Sciatic nerve (tissue), 2 donors: ENCODE measurements at regions not wholly inside any gene's neighbourhood (a gene's known extent, or its start where the extent isn't known, plus 50 kb on each side); places are given as distances from the start of the nearest gene placed in this dataset.

Experiments
- ATAC-seq: fragments of 200-7000 bp; cut with Tn5 transposase; one replicate; pipeline ENCODE4 v1.9.1; 2020; ENCODE audit warnings: mild to moderate bottlenecking, moderate library complexity
- DNase-seq: peaks from one replicate; pipeline ENCODE4 v3.0.0-alpha.2; 2020; ENCODE audit warnings: low spot score
- intact Hi-C: fragments of 100-400 bp; cut with DNase I; formaldehyde crosslinking; loops from one replicate; pipeline ENCODE4 v1.14.2; 2022
- donor health status: DM: no; HTN: no; CAD: no.
- donor health status: DM: no; HTN: no; CAD: no.

GRCh38 chr22:27456696-27457503 lies 344.7 kb downstream of the MN1 start:
- intact Hi-C loops, result no loop called here
- DNase-seq, result no peak
- no peak for ATAC-seq

DNA sequence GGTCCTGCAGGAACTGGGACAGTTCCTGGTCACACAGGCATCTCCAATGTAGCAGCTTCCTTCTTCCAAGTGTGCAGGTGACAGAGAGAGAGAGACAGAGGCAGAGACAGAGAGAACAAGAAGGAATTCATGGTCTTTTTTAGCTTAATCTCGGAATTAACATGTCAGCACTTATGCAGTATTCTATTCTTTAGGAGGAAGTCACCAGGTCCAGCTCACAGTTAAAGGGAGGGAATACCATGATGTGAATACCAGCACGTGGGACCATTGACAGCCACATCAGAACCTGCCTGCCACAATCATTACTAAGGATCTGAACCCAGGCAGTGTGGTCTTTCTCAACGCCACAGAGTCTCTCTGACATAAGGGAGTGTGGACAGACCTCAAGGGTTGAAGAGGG lies 341.6 kb downstream of the MN1 start:
- intact Hi-C loops, result no loop called here
- DNase-seq, result no peak
- ATAC-seq, result no peak

GRCh38 chr22:27460591-27461347 lies 340.8 kb downstream of the MN1 start:
- DNase-seq (no peak), ATAC-seq (peak; percentile 66)
- intact Hi-C loops, result no loop called here

DNA sequence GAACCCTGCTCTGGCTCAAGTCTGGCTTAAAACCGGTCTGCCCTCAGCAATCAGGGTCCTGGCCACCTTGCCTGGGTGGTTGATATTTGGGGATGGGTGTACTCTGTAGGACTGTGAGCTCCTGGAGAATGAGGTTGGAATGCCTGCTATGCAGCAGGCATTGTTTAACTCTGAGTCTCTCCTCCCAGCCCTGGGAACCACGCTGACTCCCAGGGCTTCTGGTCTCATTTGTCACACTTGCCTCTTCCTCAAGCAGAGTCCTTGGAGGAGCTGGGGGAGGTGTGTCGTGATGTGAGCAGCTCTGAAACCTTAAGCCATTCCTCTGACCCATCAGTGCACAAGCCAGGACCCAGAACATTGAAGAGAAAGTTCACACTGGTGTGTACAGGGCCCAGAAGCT lies 340.1 kb downstream of the MN1 start:
- DNase-seq (no peak), ATAC-seq (no peak)
- intact Hi-C loops, result no loop called here

GRCh38 chr22:27462190-27462589 lies 339.4 kb downstream of the MN1 start:
- intact Hi-C loops, result no loop called here
- DNase-seq (no peak), ATAC-seq (no peak)

DNA sequence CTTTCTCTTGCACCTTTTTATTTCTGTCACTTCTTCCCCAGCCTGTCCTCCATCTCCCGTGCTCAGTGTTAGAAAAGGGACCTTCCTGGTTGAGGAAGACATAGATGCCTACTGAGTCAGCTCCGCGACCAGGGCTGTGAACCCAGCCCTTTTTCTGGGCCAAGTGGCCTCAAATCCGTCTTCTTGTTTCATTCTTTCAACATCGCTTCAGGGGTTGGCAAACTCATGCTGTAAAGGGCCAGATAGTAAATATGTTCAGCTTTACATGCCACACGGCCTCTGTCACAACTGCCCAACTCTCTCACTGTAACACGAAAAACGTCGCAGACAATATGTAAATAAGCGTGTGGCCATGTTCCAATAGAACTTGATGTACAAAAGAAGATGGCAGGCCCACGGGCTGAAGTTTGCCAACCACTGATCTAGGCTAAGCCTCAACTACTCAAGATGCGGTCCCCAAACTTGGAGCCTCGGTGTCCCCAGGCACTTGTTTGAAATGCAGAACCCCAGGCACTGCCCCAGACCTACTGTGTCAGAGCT lies 338.4 kb downstream of the MN1 start:
- intact Hi-C loops, result no loop called here
- ATAC-seq, result no peak
- DNase-seq, result no peak

GRCh38 chr22:27466229-27466628 lies 335.3 kb downstream of the MN1 start:
- intact Hi-C loops, result no loop called here
- no peak for DNase-seq
- ATAC-seq, result peak; percentile 60

- intact Hi-C loops, result no loop called here
- DNase-seq (no peak), ATAC-seq (peak; percentile 28)
These were observed 334.6 kb downstream of the MN1 start for GRCh38 chr22:27466778-27467438.

- intact Hi-C loops, result no loop called here
- DNase-seq (no peak), ATAC-seq (peak; percentile 45)
These were observed 333.8 kb downstream of the MN1 start for GRCh38 chr22:27467711-27468110.

- no peak for ATAC-seq
- no peak for DNase-seq
- intact Hi-C loops, result no loop called here
These were observed 332.8 kb downstream of the MN1 start for GRCh38 chr22:27468712-27469111.

- ATAC-seq (no peak), DNase-seq (no peak)
- intact Hi-C loops, result no loop called here
These were observed 331.3 kb downstream of the MN1 start for GRCh38 chr22:27470169-27470772.

DNA sequence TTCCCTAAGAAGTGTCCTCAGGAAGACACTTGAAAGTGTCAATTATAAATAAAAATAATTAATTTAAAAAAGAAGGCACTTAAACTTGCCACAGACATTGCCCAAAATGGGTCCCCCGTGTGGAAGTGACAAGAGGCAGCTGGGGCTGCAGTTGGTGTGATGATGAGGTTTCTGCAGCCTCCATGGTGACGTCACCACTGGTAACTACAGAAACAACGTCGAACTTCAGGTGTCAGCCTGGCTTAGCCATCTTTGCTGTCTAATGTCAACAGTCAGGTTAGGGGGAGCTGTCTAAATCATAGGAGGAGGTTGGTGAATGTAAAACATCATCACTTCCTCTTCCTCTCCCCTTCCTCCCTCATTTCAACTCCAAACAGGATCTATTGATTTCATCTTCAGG lies 328.6 kb downstream of the MN1 start:
- DNase-seq (no peak), ATAC-seq (no peak)
- intact Hi-C loops, result no loop called here

GRCh38 chr22:27473533-27473932 lies 328.0 kb downstream of the MN1 start:
- intact Hi-C loops, result no loop called here
- ATAC-seq (no peak), DNase-seq (no peak)

DNA sequence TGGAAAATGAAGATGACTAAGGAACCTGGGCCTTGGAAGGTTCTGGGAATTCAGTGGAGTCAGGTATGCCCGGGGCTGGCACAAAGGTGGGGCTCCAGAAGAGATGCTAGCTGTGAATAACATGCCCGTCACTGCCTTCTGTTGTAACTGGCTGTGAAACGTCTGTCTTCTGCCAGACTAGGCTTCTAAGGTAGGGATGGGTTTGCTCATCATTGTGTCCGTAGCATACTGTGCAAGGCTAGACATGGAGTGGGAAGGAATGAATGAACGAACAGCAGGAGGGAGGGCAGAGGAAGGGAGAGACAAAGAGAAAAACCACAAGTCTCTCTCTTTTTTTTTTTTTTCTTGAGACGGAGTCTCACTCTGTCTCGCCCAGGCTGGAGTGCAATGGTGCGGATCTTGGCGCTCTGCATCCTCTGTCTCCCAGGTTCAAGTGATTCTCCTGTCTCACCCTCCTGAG lies 327.4 kb downstream of the MN1 start:
- intact Hi-C loops, result no loop called here
- no peak for ATAC-seq
- no peak for DNase-seq

DNA sequence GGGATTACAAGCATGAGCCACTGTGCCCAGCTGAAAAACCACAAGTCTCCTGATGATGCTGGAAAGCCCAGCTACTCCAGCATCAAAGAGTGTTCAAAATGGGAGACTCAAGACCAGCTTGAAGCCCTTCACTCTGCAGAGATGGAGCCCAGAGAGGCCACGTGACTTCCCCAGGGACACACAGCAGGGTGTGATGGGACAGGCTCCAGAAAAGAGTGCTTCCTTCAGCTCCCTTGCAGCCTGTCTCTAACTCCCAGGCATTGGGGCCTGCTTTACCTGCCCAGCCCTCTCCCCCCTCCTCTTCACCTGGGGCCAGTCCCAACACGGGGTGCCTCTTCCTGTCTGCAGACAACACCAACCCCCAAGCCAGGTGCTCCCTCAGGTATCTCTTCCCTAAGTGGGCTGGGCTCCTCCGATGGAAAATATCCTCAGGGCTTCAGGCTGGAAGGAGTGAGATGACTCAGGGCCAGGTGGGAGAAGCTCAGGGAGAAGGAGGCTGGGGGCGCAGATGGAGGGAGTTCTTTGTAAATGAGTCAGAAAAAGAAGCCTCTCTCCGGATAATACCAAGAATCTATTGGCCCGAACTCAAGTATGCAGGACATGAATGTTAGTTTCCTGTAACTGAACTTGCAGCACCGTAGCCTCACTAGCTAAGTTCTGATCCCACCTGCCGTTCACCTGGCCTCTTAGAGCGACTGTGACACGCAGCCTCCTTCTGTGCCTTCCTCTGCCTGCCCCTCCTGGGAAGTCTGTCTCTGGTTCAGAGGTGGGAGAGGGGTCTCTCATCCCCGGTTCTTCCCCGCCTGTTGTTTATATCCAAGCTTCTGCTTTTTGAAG lies 326.6 kb downstream of the MN1 start:
- peak; percentile 26 for ATAC-seq
- intact Hi-C loops, result no loop called here
- DNase-seq, result no peak

GRCh38 chr22:27475548-27475897 lies 326.0 kb downstream of the MN1 start:
- no peak for ATAC-seq
- no peak for DNase-seq
- intact Hi-C loops, result no loop called here

DNA sequence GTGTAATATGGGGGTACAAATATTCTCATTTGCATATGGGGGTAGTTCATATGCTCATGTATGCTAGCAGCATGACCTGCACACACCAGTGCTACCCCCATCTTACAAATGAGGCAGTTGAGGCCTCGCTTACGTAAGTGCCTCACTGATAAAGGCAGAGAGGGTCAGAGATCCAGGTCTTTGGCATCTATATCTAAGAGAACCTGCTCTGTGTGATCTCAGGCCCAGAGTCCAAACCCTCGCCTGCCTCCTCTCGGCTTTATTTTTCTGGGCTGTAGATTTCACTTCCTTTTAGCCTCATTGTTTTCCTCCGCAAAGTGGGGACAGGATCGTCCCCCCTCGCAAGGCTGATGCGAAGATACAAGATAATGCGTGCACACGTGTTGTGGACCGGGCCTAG lies 325.2 kb downstream of the MN1 start:
- DNase-seq (no peak), ATAC-seq (no peak)
- intact Hi-C loops, result no loop called here

- ATAC-seq (no peak), DNase-seq (no peak)
- intact Hi-C loops, result no loop called here
These were observed 324.8 kb downstream of the MN1 start for GRCh38 chr22:27476729-27477128.

DNA sequence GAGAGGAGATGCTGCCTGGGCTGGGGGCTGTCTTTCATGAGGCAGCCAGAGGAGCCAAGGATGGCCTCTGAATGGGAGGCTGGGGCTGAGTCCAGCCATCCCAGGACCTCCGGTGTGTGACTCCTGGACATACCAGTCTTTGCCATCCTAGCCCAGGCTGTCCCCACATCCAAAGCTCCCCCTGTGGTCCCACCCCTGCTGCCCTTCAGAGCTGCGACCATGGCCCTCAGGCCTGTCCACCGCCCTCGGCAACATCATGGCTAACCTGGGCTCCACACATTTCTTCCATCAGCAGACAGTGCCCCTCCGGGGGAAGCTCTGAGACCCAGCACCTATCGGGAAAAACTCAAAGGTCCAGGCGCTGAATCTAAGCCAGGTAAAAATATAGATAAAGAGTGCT lies 324.4 kb downstream of the MN1 start:
- ATAC-seq (no peak), DNase-seq (no peak)
- intact Hi-C loops, result no loop called here
